ACC112 (cell line): ENCODE measurements at regions not wholly inside any gene's neighbourhood (a gene's known extent, or its start where the extent isn't known, plus 50 kb on each side); places are given as distances from the start of the nearest gene placed in this dataset.
"Not testable (repeated sequence)": the region's sequence is repeated elsewhere in the genome, so short reads cannot be mapped to it uniquely, and the experiment has no call there.

ENCODE experiments used
- H2AFZ ChIP-seq: fragments of 200-600 bp; sonication (generic); one replicate; pipeline ENCODE4 v1.6.0; 2017; ENCODE audit warnings: antibody characterized with exemption, low read length; ENCODE audit not compliant: unreplicated experiment
- H3K27ac ChIP-seq: fragments of 200-600 bp; sonication (generic); 2 replicates; pipeline ENCODE4 v1.5.1; 2014; ENCODE audit warnings: low read depth, mild to moderate bottlenecking, antibody characterized with exemption, low read length, moderate library complexity
- H3K27me3 ChIP-seq: fragments of 200-600 bp; sonication (generic); 2 replicates; pipeline ENCODE4 v1.6.1; 2014; ENCODE audit warnings: mild to moderate bottlenecking, antibody characterized with exemption, low read length, moderate library complexity, mixed read lengths; ENCODE audit not compliant: insufficient read depth
- H3K36me3 ChIP-seq: fragments of 200-600 bp; sonication (generic); 2 replicates; pipeline ENCODE4 v1.6.1; 2016; ENCODE audit warnings: mild to moderate bottlenecking, antibody characterized with exemption, low read length, moderate library complexity, mixed read lengths; ENCODE audit not compliant: insufficient read depth
- H3K4me1 ChIP-seq: fragments of 200-600 bp; sonication (generic); one replicate; pipeline ENCODE4 v1.6.1; 2016; ENCODE audit warnings: low read length, mixed read lengths; ENCODE audit not compliant: insufficient read depth, unreplicated experiment, control insufficient read depth
- H3K4me3 ChIP-seq: fragments of 200-600 bp; sonication (generic); 2 replicates; pipeline ENCODE4 v1.5.1; 2014; ENCODE audit warnings: mild to moderate bottlenecking, low read depth, low read length
- H3K79me2 ChIP-seq: fragments of 200-600 bp; sonication (generic); one replicate; pipeline ENCODE4 v1.6.0; 2016; ENCODE audit warnings: low read length; ENCODE audit not compliant: control insufficient read depth, unreplicated experiment, insufficient read depth

- Histone ChIP-seq H2AFZ (no peak overlapping the region), H3K79me2 (no peaks in the 10 kb centered on the region), H3K4me1 (no peaks in the 10 kb centered on the region), H3K27me3 (no peaks in the 10 kb centered on the region), H3K36me3 (no peaks in the 10 kb centered on the region), H3K4me3 (no peak overlapping the region), H3K27ac (no peak overlapping the region)
Observed at GRCh38 chr5:166719991-166720390, 1571.5 kb upstream of the WWC1 start.

GRCh38 chr5:166722939-166723338, 1568.5 kb upstream of the WWC1 start:
- no peak overlapping the region for H2AFZ ChIP-seq
- H3K4me1 ChIP-seq: no peaks in the 10 kb centered on the region
- H3K79me2 ChIP-seq: no peaks in the 10 kb centered on the region
- no peaks in the 10 kb centered on the region for H3K36me3 ChIP-seq
- no peak overlapping the region for H3K27ac ChIP-seq
- H3K4me3 ChIP-seq: no peak overlapping the region
- H3K27me3 ChIP-seq: no peaks in the 10 kb centered on the region

GRCh38 chr5:166724284-166724683, 1567.2 kb upstream of the WWC1 start:
- no peak overlapping the region for H2AFZ ChIP-seq
- no peaks in the 10 kb centered on the region for H3K36me3 ChIP-seq
- no peaks in the 10 kb centered on the region for H3K27me3 ChIP-seq
- H3K79me2 ChIP-seq: no peaks in the 10 kb centered on the region
- H3K4me3 ChIP-seq: no peak overlapping the region
- no peak overlapping the region for H3K27ac ChIP-seq
- no peaks in the 10 kb centered on the region for H3K4me1 ChIP-seq

DNA sequence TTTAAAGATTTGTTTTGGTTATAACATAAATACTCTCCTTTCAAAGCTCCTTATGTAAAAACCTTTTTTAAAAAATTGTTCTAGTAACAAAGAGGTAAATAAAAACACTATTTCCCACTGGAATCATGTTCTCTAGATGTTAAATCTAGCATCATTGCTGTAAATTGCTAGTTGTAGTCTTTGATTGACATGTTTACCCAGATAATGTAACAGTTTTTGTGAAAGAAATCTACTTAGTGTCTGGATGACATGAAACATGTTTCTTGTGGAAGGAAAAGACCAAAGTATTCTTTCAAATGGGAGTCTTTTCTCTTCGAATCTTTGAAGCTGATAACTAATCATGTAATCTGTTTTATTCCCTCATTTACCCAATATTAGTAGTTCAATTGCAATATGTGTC, 1565.9 kb upstream of the WWC1 start:
- no peak overlapping the region for H3K4me3 ChIP-seq
- no peaks in the 10 kb centered on the region for H3K4me1 ChIP-seq
- no peaks in the 10 kb centered on the region for H3K79me2 ChIP-seq
- no peak overlapping the region for H3K27ac ChIP-seq
- no peak overlapping the region for H2AFZ ChIP-seq
- H3K36me3 ChIP-seq: no peaks in the 10 kb centered on the region
- H3K27me3 ChIP-seq: no peaks in the 10 kb centered on the region

GRCh38 chr5:166726406-166726805, 1565.0 kb upstream of the WWC1 start:
- Histone ChIP-seq H3K27ac (no peak overlapping the region), H3K79me2 (no peaks in the 10 kb centered on the region), H3K36me3 (no peaks in the 10 kb centered on the region), H2AFZ (no peak overlapping the region), H3K4me1 (no peaks in the 10 kb centered on the region), H3K4me3 (no peak overlapping the region), H3K27me3 (no peaks in the 10 kb centered on the region)

GRCh38 chr5:166742951-166743350, 1548.5 kb upstream of the WWC1 start:
- H3K79me2 ChIP-seq, H3K27ac ChIP-seq, H3K36me3 ChIP-seq, H3K27me3 ChIP-seq, H3K4me3 ChIP-seq, H3K4me1 ChIP-seq, H2AFZ ChIP-seq: not testable (repeated sequence)

DNA sequence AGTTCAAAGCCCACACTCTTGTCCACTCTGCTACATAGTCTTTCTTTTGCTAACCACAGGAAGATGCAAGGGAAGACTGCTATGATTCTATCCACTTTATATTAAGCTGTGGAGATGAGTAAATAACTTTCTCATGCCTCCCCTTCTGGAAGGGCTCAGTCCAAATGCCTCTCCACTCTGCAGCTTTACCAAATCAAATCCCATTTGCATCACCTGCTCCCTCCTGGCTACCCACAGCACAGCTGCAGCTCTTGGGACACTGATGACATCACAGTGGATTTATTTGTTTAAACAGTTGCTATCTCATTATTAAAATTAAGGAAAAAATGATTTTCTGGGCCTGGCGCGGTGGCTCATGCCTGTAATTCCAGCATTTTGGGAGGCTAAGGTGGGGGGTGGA, 1544.9 kb upstream of the WWC1 start:
- Histone ChIP-seq H3K4me1 (no peaks in the 10 kb centered on the region), H3K79me2 (no peaks in the 10 kb centered on the region), H3K27ac (no peak overlapping the region), H2AFZ (no peak overlapping the region), H3K4me3 (no peak overlapping the region), H3K36me3 (no peaks in the 10 kb centered on the region), H3K27me3 (no peaks in the 10 kb centered on the region)

DNA sequence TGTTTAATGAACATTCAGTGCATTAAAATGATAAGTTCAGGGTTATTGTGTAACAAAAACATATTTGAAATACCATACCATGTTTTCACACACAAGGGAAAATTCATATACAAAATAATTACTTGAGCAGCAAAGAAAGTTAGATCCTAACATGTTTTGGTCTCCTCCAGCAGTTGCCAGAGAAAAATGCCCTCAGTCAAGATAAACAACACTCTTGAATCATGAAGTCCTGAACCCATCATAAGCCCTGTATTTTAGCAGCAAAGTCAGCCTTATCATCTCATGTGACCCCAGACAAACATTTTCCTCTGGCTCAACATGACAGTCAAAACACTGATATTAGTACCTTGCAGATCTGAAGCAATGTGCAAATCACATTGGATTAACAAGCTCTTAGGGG, 1541.1 kb upstream of the WWC1 start:
- Histone ChIP-seq H3K36me3 (no peaks in the 10 kb centered on the region), H3K27ac (no peak overlapping the region), H3K4me1 (no peaks in the 10 kb centered on the region), H3K27me3 (no peaks in the 10 kb centered on the region), H3K79me2 (no peaks in the 10 kb centered on the region), H2AFZ (no peak overlapping the region), H3K4me3 (no peak overlapping the region)

DNA sequence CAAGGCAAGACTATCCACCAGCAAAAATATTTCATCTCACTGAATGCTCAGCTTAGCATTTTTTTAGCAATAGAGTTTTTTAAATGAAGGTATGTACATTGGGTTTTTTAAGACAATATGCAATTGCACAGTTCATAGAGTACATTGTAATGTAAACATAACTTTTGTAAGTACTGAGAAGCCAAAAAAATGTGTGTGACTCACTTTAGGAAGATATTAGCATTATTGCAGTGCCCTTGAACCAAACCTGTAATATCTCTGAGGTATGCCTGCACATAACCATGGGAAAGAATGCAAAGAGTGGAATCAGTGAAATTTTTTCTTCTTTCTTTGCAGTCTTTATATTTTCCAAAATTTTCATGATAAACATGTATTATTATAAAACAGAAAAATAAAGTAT, 1533.3 kb upstream of the WWC1 start:
- H3K27me3 ChIP-seq: no peaks in the 10 kb centered on the region
- no peaks in the 10 kb centered on the region for H3K36me3 ChIP-seq
- no peak overlapping the region for H3K4me3 ChIP-seq
- no peak overlapping the region for H2AFZ ChIP-seq
- no peaks in the 10 kb centered on the region for H3K79me2 ChIP-seq
- no peak overlapping the region for H3K27ac ChIP-seq
- no peaks in the 10 kb centered on the region for H3K4me1 ChIP-seq

GRCh38 chr5:166767858-166768257, 1523.6 kb upstream of the WWC1 start:
- Histone ChIP-seq H2AFZ (peak overlapping the region; percentile 39), H3K27me3 (no peaks in the 10 kb centered on the region), H3K79me2 (no peaks in the 10 kb centered on the region), H3K4me3 (no peak overlapping the region), H3K36me3 (no peaks in the 10 kb centered on the region), H3K27ac (no peak overlapping the region), H3K4me1 (peaks cover 11% of the 10 kb centered on the region)

DNA sequence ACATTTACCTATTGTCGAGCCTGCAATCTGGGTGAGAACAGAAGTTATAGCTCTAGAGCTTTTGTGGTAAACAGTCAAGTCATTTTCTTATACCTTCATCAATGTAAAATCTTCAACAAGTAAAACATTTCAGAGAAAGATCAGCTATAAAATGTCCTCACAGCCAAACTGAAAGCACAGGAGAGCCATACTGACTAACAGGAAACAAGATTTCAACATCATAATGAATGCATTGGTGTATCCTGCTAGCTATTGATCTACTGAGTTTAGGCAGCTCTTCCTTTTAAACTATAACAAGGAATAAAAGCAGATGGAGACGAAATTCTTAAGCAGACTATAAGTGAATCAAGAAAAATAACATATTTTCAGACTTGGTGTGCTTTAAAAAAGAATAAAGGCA, 1522.9 kb upstream of the WWC1 start:
- no peaks in the 10 kb centered on the region for H3K36me3 ChIP-seq
- H3K27me3 ChIP-seq: no peaks in the 10 kb centered on the region
- peaks cover 17% of the 10 kb centered on the region for H3K4me1 ChIP-seq
- peak overlapping the region; percentile 39 for H2AFZ ChIP-seq
- H3K4me3 ChIP-seq: no peak overlapping the region
- H3K27ac ChIP-seq: peak overlapping the region; percentile 12; the same call in 1 of the 2 replicates
- H3K79me2 ChIP-seq: no peaks in the 10 kb centered on the region
